BE2C (cell line): ENCODE measurements at regions not wholly inside any gene's neighbourhood (a gene's known extent, or its start where the extent isn't known, plus 50 kb on each side); places are given as distances from the start of the nearest gene placed in this dataset.

ENCODE experiments used
- DNase-seq: peaks from one replicate; pipeline ENCODE4 v3.0.0-alpha.2; 2020
- H3K27me3 ChIP-seq: fragments of 250-450 bp; sonication (Bioruptor Pico); 2 replicates; pipeline ENCODE4 v1.5.1; 2020; ENCODE audit warnings: mild to moderate bottlenecking
- H3K36me3 ChIP-seq: fragments of 250-450 bp; sonication (Bioruptor Pico); 2 replicates; pipeline ENCODE4 v1.5.1; 2020; ENCODE audit warnings: mild to moderate bottlenecking
- H3K4me1 ChIP-seq: fragments of 250-450 bp; sonication (Bioruptor Pico); 2 replicates; pipeline ENCODE4 v1.5.1; 2020
- H3K4me3 ChIP-seq: 2 replicates; pipeline ENCODE4 v1.5.1; 2011; ENCODE audit warnings: low read depth, low read length
- H3K9me3 ChIP-seq: fragments of 250-450 bp; sonication (Bioruptor Pico); 2 replicates; pipeline ENCODE4 v1.5.1; 2020
- CTCF ChIP-seq: IDR thresholded peaks from 2 replicates; pipeline ENCODE4 v1.5.1; 2012; ENCODE audit warnings: mild to moderate bottlenecking, low read depth, low read length

GRCh38 chr3:107256963-107257362 is 120.3 kb upstream of the CCDC54 start:
- TF ChIP-seq CTCF: no peak
- Histone ChIP-seq H3K4me1 (no peaks in the 10 kb centered on the region; the same call in 1 of the 2 replicates), H3K4me3 (no peak overlapping the region), H3K27me3 (no peaks in the 10 kb centered on the region; the same call in 1 of the 2 replicates), H3K36me3 (no peaks in the 10 kb centered on the region), H3K9me3 (no peaks in the 10 kb centered on the region)
- DNase-seq: no peak

- H3K9me3 ChIP-seq: no peaks in the 10 kb centered on the region
- DNase-seq: no peak
- H3K27me3 ChIP-seq: no peaks in the 10 kb centered on the region; the same call in 1 of the 2 replicates
- TF ChIP-seq CTCF: no peak
- H3K4me1 ChIP-seq: no peaks in the 10 kb centered on the region; the same call in 1 of the 2 replicates
- H3K4me3 ChIP-seq: no peak overlapping the region
- H3K36me3 ChIP-seq: no peaks in the 10 kb centered on the region
These were observed 118.9 kb upstream of the CCDC54 start for GRCh38 chr3:107258300-107258699.

- H3K27me3 ChIP-seq: no peaks in the 10 kb centered on the region; the same call in 1 of the 2 replicates
- no peaks in the 10 kb centered on the region for H3K36me3 ChIP-seq
- no peak for TF ChIP-seq CTCF
- no peaks in the 10 kb centered on the region; the same call in 1 of the 2 replicates for H3K4me1 ChIP-seq
- no peak for DNase-seq
- H3K9me3 ChIP-seq: no peaks in the 10 kb centered on the region
- no peak overlapping the region for H3K4me3 ChIP-seq
These were observed 117.0 kb upstream of the CCDC54 start for GRCh38 chr3:107260207-107260606.

GRCh38 chr3:107263269-107264021 is 113.8 kb upstream of the CCDC54 start:
- TF ChIP-seq CTCF: no peak
- H3K4me3 ChIP-seq: no peak overlapping the region
- no peak for DNase-seq

GRCh38 chr3:107264888-107265287 is 112.4 kb upstream of the CCDC54 start:
- Histone ChIP-seq H3K9me3 (no peaks in the 10 kb centered on the region), H3K36me3 (no peaks in the 10 kb centered on the region), H3K4me3 (no peak overlapping the region), H3K4me1 (no peaks in the 10 kb centered on the region), H3K27me3 (no peaks in the 10 kb centered on the region)
- TF ChIP-seq CTCF: no peak
- DNase-seq: no peak

More at GRCh38 chr3:107263269-107264021, 113.8 kb upstream of the CCDC54 start:
- no peaks in the 10 kb centered on the region for H3K4me1 ChIP-seq
- no peaks in the 10 kb centered on the region for H3K27me3 ChIP-seq
- H3K9me3 ChIP-seq: no peaks in the 10 kb centered on the region
- H3K36me3 ChIP-seq: no peaks in the 10 kb centered on the region

- DNase-seq: no peak
- Histone ChIP-seq H3K4me3 (no peak overlapping the region), H3K36me3 (no peaks in the 10 kb centered on the region), H3K9me3 (no peaks in the 10 kb centered on the region), H3K27me3 (no peaks in the 10 kb centered on the region), H3K4me1 (no peaks in the 10 kb centered on the region)
- TF ChIP-seq CTCF: no peak
These were observed 111.7 kb upstream of the CCDC54 start for GRCh38 chr3:107265526-107265925.
